Heart left ventricle (tissue), 16 donors: ENCODE measurements at regions not wholly inside any gene's neighbourhood (a gene's known extent, or its start where the extent isn't known, plus 50 kb on each side); places are given as distances from the start of the nearest gene placed in this dataset.

Source experiments
- ATAC-seq, 4 donors: fragments of 200-7000 bp; cut with Tn5 transposase; one replicate each; pipeline ENCODE4 v1.9.1; 2020 to 2022; ENCODE audit warnings: moderate library complexity in 4 of 4, mild to moderate bottlenecking in 3 of 4, moderate number of reproducible peaks in 1 of 4
- DNase-seq, 5 donors: peaks; one replicate each; pipeline ENCODE4 v3.0.0-alpha.2; 2020
- H3K27ac ChIP-seq, 12 donors: fragments of 200-600 bp; sonication (generic) in 4 of 12; one replicate each; pipeline versions ENCODE4 v1.5.0 to v1.8.0; 2016 to 2022; ENCODE audit warnings: mild to moderate bottlenecking in 2 of 12
- H3K27me3 ChIP-seq, 9 donors: fragments of 200-600 bp; sonication (generic) in 2 of 9; one replicate each; pipeline versions ENCODE4 v1.5.1 to v1.8.0; 2016 to 2022; ENCODE audit warnings: mild to moderate bottlenecking in 3 of 9
- H3K36me3 ChIP-seq, 9 donors: fragments of 200-600 bp; sonication (generic) in 2 of 9; one replicate each; pipeline versions ENCODE4 v1.5.0 to v1.8.0; 2018 to 2022; ENCODE audit warnings: mild to moderate bottlenecking in 2 of 9
- H3K4me1 ChIP-seq, 12 donors: fragments of 200-600 bp; sonication (generic) in 4 of 12; one replicate each; pipeline versions ENCODE4 v1.5.0 to v1.8.0; 2016 to 2022; ENCODE audit warnings: mild to moderate bottlenecking in 3 of 12
- H3K4me3 ChIP-seq, 12 donors: fragments of 200-600 bp; sonication (generic) in 4 of 12; one replicate each; pipeline versions ENCODE4 v1.5.0 to v1.8.0; 2017 to 2022; ENCODE audit warnings: mild to moderate bottlenecking in 9 of 12, moderate library complexity in 4 of 12
- H3K9me3 ChIP-seq, 12 donors: fragments of 200-600 bp; sonication (generic) in 4 of 12; one replicate each; pipeline versions ENCODE4 v1.5.0 to v1.8.0; 2016 to 2022; ENCODE audit warnings: mild to moderate bottlenecking in 1 of 12
- POLR2A ChIP-seq, 2 donors: fragments of 450-650 bp; IDR thresholded peaks; one replicate each; pipeline ENCODE4 v1.6.1; 2017; ENCODE audit warnings: antibody characterized with exemption in 2 of 2, mild to moderate bottlenecking in 2 of 2, moderate library complexity in 2 of 2
- WGBS, 4 donors: extraction: QIAGEN DNeasy Blood & Tissue Kit in 2 of 4; methylation state at CpG; one replicate each; pipeline versions ENCODE4 v1.1.5 to v1.1.7; 2013 to 2018; 5-methylcytosine and 5-hydroxymethylcytosine counted together
- intact Hi-C, 10 donors: fragments of 100-400 bp; cut with DNase I; formaldehyde crosslinking; loops; one replicate each; pipeline versions ENCODE4 v1.11.1 to v1.14.2; 2022
- TF ChIP-seq, protein P1 (sequence below), 12 donors: fragments of 200-600 bp; sonication (generic) in 4 of 12; IDR thresholded peaks; one replicate each; pipeline versions ENCODE4 v1.5.0 to v1.8.0; 2018 to 2022; ENCODE audit warnings: antibody characterized with exemption in 12 of 12, mild to moderate bottlenecking in 5 of 12
- donor health status: ischemic (EF 13 %, LVEDD 7.1; RV severe dilation, severe dysfunction).
- donor health status: healthy with polysubstance abuse.
- donor health status: DM: no; HTN: yes; CAD: no.
- donor health status: DM: no; HTN: no; CAD: no.
- donor health status: ischemic (EF 25% LVEDD 6.9; RV normal size, moderate dysfunction).
- donor health status: ischemic (EF 25% LVEDD 5.7; RV mildly dilated, moderate dysfunction).
- donor health status: healthy.
- donor health status: DM: yes; HTN: yes; CAD: no.
- donor health status: ischemic (EF 35%, LVEDD 5.7; RV mildly dilated, moderate dysfunction).
- donor health status: nonischemic (EF 11% LVEDD 7.7; RV severe dilation, severe dysfunction).
- donor health status: DM: yes; HTN: yes; CAD: no.
- donor health status: PGD.
- donor health status: ischemic (EF 29% LVEDD 5.4; RV normal size, mild dysfunction).
- donor health status: nonischemic (EF 23%, LVEDD 6.1; RV moderate dilation, normal function).

DNA sequence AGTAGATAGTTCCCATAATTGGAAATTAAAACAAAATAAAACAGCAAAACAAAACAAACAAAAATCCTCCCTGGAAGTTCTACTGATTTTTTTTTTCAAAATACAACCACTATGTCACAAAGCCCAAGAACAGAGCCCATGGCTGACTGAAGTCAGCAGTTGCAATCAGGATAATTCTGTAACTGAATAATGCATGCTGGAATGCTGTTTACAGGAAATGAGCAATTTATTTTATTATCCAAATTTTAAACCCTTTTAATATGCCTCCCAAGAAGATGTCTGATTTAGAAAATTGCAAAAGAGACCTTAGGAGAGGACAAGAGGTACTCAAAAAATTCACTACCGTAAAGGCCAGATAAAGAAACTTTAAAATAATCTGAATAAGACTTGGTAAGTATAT is 578.2 kb downstream of the TOX3 start:
- intact Hi-C loops = no loop called here
- ATAC-seq = no peak

GRCh38 chr16:51967646-51968045 is 579.3 kb downstream of the TOX3 start:
- TF ChIP-seq, protein P1, sequence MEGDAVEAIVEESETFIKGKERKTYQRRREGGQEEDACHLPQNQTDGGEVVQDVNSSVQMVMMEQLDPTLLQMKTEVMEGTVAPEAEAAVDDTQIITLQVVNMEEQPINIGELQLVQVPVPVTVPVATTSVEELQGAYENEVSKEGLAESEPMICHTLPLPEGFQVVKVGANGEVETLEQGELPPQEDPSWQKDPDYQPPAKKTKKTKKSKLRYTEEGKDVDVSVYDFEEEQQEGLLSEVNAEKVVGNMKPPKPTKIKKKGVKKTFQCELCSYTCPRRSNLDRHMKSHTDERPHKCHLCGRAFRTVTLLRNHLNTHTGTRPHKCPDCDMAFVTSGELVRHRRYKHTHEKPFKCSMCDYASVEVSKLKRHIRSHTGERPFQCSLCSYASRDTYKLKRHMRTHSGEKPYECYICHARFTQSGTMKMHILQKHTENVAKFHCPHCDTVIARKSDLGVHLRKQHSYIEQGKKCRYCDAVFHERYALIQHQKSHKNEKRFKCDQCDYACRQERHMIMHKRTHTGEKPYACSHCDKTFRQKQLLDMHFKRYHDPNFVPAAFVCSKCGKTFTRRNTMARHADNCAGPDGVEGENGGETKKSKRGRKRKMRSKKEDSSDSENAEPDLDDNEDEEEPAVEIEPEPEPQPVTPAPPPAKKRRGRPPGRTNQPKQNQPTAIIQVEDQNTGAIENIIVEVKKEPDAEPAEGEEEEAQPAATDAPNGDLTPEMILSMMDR (IDR thresholded peaks at IDR 0.05) = no peak
- TF ChIP-seq POLR2A (IDR thresholded peaks at IDR 0.05) = no peak
- intact Hi-C loops = no loop called here
- Histone ChIP-seq H3K4me1 (no peaks in the 10 kb centered on the region), H3K36me3 (no peaks in the 10 kb centered on the region), H3K27me3 (no peaks in the 10 kb centered on the region), H3K4me3 (no peak overlapping the region), H3K27ac (no peak overlapping the region), H3K9me3 (no peaks in the 10 kb centered on the region)
- no peak for DNase-seq
- WGBS, 4 donors = 66 to 78% (median 72%) methylated on average over 4 of the region's 4 CpGs
- ATAC-seq = no peak

More for the DNA sequence above, 578.2 kb downstream of the TOX3 start:
- Histone ChIP-seq H3K9me3 (no peaks in the 10 kb centered on the region), H3K27ac (no peak overlapping the region), H3K4me3 (no peak overlapping the region), H3K27me3 (no peaks in the 10 kb centered on the region), H3K36me3 (no peaks in the 10 kb centered on the region), H3K4me1 (no peaks in the 10 kb centered on the region)
- TF ChIP-seq, protein P1 (IDR thresholded peaks at IDR 0.05) = no peak
- TF ChIP-seq POLR2A (IDR thresholded peaks at IDR 0.05) = no peak
- DNase-seq = no peak
- WGBS, 4 donors = 65 to 93% (median 79%) methylated on average over 1 of the region's 1 CpG

- H3K27ac ChIP-seq = no peak overlapping the region
- intact Hi-C loops = no loop called here
- no peaks in the 10 kb centered on the region for H3K36me3 ChIP-seq
- H3K9me3 ChIP-seq = no peaks in the 10 kb centered on the region
- H3K27me3 ChIP-seq = no peaks in the 10 kb centered on the region
- 63 to 74% (median 64%) methylated on average over 4 of the region's 4 CpGs for WGBS, 4 donors
- no peak for DNase-seq
- no peak for ATAC-seq
- TF ChIP-seq, protein P1 (IDR thresholded peaks at IDR 0.05) = no peak
- TF ChIP-seq POLR2A (IDR thresholded peaks at IDR 0.05) = no peak
- no peaks in the 10 kb centered on the region for H3K4me1 ChIP-seq
- no peak overlapping the region for H3K4me3 ChIP-seq
Observed at GRCh38 chr16:51960931-51961330, 586.0 kb downstream of the TOX3 start.

- WGBS, 4 donors = 47 to 63% (median 55%) methylated on average over 7 of the region's 7 CpGs
- H3K9me3 ChIP-seq = no peaks in the 10 kb centered on the region
Observed at GRCh38 chr16:51953286-51953985, 593.5 kb downstream of the TOX3 start.

More at GRCh38 chr16:51953286-51953985, 593.5 kb downstream of the TOX3 start:
- H3K4me3 ChIP-seq = no peak overlapping the region
- ATAC-seq (no peak), DNase-seq (no peak)
- TF ChIP-seq, protein P1 (IDR thresholded peaks at IDR 0.05) = no peak
- no peak for TF ChIP-seq POLR2A (IDR thresholded peaks at IDR 0.05)
- H3K27me3 ChIP-seq = no peaks in the 10 kb centered on the region
- H3K36me3 ChIP-seq = no peaks in the 10 kb centered on the region
- H3K27ac ChIP-seq = no peak overlapping the region
- H3K4me1 ChIP-seq = no peaks in the 10 kb centered on the region
- intact Hi-C loops = no loop called here
